ENCODE measurements at regions not wholly inside any gene's neighbourhood (a gene's known extent, or its start where the extent isn't known, plus 50 kb on each side); places are given as distances from the start of the nearest gene placed in this dataset.

DNA sequence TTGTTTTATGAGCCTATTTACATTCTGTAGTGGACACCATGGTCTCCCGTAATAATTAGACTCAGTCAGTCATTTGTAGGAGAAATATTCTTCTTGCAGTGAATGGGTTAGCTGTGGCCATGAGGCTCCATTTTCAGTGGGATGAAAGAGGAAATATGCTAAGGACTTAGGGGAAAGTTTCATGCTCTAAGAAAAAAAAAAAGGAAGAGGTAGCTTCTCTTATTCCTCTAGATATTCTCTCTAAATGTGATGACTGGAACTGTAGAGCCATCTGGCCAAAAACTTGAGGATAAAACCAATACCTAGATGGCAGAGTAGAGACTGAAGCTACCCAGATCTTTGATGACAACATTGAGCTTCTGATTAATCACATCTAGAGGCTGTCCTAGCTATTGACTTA, 75.8 kb upstream of the SESN3 start:
- no peak for DNase-seq (ENCODE audit: low spot score)

DNA sequence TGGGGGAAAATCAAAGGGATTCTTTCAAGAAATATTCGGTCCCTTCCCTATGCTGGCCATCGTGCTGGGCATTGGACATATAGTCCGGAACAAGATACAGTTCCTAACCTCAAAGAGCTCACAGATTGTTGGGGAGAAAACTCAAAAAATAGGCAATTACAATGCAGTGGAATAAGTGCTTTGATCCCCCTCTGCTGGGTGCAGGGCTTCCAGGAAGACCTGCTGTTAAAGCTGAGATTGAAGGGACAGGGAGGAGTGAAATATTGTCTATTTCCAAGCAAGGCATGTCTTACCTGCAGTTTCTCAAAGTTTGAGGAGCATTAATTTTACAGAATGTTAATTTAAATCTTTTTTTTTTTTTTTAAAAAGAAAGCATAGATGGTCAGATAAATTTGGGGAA, 75.1 kb upstream of the SESN3 start:
- DNase-seq (ENCODE audit: low spot score) = no peak

DNA sequence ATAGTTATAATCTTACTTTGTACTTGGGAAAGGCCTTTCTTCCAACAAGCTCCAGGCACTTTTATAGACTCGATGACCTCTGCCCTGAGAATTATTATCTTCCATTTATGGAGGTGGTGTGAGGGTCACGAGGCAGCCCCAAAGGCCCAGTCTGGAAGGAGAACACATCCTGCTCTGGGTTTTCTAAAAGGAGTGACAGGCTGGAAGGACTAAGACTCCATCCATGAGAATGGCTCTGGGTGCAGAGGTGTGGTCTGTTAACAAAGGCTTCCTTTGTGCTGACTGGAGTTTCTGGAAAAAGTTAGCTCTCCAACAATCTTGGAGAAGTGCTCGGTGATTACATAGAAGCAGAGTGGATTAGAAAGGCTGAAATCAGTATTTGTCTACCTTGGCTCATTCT, 74.7 kb upstream of the SESN3 start:
- no peak for DNase-seq (ENCODE audit: low spot score)

DNA sequence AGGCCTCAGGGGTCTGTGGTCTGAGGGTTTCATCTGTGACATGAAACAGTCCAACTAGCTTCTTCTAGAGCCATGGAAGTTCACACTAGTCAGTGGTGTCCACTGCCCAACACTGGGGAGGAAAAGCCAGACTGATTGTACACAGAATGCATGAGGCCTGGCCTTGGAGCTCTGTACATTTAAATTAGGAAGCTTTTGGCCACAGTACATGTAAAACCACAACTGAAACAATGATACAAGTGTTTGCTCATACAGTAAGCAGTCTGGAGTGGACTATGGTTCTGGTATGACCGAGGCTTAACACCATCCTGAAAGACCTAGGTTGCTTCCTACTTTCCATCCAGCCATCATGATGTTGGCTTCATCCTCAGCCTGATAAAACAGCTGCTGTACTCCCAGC, 73.8 kb upstream of the SESN3 start:
- no peak for DNase-seq (ENCODE audit: low spot score)

DNA sequence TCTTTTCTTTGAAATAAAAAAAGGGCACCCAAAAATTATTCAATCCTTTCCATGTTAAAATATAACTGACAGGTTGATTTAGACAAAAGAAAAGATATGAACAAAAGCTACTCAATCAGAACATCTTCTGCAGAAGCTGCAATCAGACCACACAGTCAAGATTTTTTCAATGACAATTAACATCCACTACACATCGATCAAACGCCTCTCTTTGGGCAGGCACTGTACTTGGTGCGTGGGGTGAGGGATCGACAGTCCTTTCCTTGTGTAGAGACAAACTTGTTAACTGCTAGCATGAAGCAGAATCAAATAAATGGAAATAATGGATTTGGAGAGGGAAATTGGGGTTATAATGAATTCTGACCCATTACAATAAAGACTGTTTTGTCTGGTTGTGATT, 71.2 kb upstream of the SESN3 start:
- DNase-seq (ENCODE audit: low spot score) = no peak

DNA sequence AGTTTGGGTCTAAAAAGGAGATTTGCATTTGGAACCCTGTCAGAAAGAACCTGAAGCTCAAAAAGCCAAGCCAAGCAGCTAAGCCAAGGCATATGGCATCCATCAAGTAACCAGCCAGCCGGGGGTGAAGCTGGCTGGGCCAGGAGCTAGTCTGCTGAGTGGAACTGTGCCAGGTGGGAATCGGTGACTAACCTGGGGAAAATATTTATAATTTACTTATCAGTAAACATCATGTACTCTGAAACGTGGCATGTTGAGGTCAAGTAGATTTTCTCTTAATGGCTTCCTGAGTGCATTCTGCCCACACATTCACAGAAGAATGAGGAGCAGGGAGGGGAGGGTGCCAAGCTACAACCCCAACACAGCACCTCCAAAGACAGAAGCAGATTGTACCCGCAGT, 70.5 kb upstream of the SESN3 start:
- no peak for DNase-seq (ENCODE audit: low spot score)

DNA sequence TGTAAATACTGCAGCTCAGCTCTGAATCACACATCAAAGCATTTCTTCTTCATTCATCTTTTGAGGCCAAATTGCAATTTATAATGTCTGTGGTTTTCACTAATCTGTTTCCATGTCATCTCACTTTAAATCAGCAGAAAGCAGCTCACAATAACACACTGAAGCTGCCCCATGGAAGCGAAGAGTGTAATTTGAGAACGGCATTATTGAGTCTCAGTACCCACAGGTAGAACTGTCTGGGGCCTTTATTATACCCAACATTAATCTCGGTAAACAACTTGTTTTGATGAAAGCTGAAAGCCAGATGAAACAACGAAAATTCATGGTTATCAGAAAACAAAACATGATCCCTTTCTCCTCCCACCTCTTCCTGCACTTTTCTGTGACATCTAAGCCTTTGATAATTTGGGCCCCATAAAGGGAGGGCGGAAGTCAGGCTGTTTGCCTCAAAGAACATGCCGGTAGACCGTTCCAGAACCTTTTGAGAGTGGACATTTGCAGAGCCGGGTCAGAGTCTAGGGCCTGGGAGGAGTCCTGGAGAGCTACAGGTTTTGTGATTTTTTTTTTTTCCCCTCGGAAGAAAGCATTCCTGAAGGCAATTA, 68.2 kb upstream of the SESN3 start:
- no peak for DNase-seq (ENCODE audit: low spot score)

DNA sequence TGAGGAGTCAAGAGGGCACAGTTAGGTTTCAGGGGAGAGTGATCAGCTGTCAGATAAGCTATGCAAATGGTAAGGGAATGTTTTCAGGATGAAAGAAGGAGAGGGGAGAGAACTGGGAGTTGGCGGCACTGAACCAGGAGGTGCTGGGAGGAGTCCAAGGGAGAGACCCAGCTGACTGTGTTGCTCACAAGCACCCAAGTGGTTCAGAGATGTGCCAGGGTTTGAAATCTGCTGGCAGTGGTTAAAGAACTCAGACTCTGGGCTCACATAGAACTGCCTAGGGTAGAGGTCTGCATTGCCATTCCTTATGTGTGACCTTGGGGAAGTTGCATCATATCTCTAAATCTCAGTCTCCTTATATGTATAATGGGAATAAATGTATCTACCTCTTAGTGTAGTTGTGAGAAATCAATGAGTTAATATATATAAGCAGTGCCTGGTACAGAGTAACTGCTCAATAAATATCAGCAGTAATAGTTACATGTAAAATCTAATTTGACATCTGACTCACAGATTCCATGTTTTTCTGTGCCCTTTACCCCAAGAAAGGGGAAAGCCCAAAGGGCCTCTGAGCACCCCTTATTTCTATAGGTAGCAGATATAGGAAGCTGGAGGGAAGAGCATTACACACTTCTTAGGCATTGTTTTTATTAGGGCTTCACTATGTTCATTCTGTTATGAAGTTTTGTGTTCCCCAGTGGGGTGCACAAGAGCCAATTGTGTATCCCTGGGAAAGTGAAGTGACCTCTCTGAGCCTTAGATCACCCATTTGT, 66.9 kb upstream of the SESN3 start:
- no peak for DNase-seq (ENCODE audit: low spot score)

DNA sequence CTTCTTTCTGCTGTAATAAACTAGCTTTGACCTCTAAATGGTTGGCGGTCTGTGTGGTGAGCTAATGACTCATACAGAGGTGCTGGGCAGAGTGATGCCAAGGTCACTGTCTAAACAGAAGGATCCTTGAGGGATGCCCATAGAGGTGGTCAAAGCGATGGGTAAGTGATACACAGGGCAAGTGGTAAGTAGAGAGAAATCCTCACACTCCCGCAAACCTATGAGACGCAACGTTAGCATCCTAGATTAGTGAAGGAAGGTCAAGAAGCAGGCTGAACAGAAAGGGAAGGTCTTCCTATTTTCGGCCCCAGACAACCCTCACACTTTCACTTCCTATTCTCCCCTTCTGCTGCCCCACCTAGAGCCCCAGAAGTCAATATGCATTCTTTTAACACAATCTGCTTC, 65.6 kb upstream of the SESN3 start:
- DNase-seq (ENCODE audit: low spot score) = no peak

DNA sequence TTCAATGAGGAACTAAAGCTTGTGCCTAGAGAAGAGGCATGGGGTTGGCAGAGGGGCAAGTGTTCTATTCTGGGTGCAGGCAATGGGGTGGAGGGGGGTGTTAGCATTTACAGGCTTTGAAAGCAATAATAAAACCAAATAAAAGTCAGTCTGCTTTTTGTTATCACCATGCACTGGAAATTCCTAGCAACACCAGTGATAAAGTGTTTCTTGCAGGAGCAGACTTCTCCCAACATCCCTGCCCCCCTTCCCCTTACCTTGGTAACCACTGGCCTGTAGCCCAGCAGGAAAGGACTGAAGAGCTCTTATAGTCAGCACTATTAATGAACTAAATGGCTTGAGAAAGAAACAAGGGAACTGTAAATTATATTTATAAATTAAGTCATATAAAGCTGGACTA, 65.2 kb upstream of the SESN3 start:
- no peak for DNase-seq (ENCODE audit: low spot score)

DNA sequence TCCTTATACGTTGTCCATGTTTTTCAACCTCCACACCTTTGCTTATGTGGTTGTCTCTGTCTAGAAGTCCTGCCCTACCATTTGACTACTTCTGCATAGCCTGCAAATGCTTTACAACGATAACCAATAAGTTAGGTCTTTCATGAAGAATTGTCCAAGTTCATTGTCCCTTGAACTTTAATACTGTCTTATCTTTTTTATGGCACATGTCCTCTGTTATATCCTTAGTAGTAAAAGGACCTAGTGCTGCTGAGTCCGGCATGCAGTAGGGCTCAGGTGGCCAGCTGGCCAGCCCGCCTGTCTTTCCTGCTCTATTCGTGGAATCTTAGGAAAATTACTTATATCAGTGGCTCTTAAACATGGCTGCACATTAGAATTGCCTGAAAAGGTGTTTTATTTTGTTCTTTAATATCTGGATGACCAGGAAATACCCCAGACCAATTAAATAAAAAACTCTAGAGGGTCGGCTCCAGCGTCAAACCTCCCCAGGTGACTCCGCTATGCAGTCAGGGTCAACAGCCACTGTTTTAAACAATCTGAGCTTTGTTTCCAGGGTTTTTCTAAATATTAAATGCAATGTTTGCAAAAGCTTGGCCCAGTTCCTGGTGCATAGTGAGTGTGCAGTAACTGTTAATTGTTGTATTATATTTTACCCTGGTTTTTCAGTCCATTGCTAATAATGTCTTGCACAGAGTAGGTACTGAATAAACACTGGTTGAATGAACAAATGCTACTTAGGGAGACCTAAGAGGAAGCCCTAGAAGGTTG, 64.6 kb upstream of the SESN3 start:
- no peak for DNase-seq (ENCODE audit: low spot score)

DNA sequence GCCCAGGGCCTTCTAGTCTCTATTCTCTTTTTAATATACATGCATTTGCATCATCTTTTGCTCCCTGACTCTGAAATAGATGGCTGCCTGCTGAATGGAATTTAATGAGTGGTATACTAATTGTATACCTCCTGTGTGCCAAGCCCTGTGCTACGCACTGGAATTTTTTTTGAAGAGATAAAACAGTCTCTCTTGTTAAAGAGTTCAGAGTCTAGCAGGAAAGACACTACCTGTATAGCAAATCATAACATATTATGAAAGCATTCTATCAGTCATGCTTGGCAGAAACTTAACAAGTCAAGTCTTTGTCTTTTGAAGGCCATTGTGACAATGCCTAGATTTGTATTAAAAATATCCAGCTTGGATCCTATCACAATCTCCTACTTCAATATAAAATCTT, 63.7 kb upstream of the SESN3 start:
- no peak for DNase-seq (ENCODE audit: low spot score)

DNA sequence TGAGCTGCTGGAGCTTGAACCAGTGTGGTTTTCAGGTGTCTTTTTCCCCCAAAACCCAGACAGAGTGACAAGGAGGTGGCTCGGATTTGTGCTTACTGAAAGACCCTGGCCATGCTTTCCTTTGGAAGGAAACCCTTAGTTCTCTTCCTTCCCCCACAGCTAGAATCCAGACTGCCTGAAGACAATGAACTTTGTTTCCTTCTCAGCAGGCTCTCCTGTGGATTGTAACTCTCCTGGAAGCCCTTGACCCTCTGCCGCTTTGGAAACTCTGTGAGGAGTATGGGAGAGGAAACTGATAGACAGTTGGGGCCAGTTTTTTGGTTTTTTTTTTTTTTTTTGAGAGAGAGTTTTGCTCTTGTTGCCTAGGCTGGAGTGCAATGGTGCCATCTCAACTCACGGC, 62.1 kb upstream of the SESN3 start:
- no peak for DNase-seq (ENCODE audit: low spot score)

DNA sequence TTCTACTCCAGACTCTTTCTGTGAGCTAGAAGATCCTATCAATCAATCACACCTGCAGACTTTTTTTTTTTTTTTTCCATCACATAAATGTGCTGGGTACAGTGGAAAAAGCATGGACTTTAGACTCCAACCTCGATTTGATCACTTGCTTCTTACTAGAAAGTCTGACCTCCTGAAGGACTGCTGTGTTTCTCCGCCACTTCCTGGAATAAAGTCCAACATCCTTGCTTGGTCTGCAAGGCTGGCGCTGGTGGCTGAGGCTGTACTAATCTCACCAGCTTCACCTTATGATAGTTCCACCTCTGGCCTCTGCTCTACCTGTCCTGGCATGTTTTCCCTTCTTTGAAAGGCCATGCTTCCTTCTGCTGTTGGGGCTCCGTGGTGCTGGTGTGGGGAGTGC, 60.9 kb upstream of the SESN3 start:
- DNase-seq (ENCODE audit: low spot score) = no peak

DNA sequence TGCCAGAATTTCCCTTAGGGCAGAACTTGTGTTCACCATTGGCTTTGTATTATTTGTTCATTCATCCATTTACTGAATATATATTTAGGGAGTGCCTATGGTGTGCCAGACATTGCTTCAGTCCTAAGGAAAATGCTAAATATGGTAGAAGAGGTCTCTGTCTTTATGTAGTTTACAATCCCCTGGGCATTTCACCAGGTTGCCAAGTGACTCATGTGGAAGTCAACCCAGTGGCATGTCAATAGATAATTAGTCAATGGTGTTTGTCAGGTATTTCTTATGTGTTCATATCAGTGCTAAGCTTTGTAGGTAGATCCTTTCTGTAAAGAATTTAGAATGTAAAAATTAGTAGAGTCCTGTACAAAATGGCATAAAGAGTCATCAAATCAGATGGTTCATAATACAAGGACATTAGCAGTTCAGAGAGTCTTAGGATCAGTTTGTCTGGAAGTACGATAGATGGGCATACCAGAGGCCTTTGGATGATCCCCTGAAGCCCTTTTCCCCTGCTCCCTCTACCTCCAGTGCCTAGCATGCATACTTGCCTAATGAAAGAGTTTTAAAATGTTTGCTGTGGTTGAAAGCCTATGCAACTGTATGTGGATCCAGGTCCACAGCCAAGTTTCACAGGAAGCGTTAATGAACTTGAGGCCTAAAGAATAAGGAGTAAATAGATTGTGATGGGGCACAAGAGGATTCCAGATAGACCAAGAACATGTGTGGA, 58.5 kb upstream of the SESN3 start:
- DNase-seq (ENCODE audit: low spot score) = no peak

DNA sequence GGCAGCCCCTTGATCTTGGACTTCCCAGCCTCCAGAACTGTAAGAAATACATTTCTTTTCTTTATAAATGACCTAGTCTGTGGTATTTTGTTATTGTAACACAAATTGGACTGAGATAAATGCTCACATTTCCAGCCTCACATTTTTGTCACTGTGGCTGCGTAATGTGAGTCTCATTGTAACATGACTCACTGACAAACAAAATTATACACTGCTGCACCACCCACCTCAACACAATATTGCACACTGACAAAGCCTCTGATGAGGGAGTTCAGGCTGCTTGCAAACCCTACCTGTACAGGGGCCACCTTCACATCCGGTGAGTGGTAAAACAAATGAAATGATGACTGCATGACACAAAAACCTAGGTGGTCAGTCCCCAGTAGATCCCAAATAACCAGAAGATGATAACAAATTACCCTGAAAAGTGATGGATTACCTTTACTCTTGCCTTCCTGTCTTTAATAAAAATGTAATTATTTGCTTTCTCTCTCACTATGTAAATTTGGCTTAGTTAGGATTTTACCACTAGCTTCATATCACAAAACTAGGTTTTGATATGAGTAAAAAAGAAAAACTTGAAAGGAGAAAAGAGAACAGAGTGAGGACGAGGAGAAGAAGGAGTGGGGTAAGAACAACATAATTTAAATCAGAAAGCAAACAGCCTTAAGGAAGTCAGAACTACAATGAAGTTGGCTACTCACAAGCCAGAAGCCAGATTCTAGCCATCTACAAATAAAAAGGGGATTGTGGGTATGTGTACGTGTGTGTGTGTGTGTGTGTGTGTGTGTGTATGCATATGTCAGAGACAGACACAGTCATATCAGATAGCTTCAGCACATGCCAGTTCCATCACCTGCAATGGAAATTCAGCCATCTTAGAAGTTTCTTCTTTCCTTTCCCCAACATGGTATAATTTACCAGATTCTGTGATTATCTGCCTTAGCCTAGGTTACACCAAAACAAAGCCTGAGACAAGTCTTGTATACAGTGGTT, 53.4 kb upstream of the SESN3 start:
- no peak for DNase-seq (ENCODE audit: low spot score)

DNA sequence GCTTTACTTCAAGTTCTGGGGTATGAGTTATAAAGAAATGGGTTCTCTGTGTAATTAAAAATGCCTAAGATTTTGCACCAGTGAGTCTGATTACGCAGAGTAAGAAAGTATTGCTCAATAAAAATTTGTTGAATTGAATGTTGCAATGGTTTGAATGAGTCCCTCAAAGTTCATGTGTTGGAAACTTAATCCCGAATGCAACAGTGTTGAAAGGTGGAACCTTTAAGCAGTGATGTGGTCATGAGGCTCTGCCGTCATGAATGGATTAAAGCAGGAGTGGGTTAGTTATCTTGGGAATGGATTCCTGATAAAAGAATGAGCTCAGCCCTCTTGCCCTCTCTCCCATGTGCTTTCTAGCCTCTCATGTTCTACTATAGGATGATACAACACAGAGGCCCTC, 52.6 kb upstream of the SESN3 start:
- DNase-seq (ENCODE audit: low spot score) = no peak

DNA sequence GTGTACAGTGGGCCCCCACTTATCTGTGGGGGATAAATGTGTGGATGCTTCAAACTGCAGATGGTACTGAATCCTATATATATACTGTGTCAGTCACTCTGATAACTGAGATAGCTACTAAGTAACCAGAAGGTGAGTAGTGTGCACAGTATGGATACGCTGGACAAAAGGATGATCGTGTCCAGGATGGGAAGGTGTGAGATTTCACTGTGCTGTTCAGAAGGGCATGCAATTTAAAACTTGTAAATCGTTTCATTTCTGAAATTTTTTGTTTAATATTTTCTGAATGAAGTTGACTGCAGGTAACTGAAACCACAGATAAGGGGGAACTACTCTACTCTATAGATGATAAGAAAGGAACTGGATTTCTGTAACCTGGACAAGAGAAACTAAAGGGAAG, 52.1 kb upstream of the SESN3 start:
- DNase-seq (ENCODE audit: low spot score) = no peak

DNA sequence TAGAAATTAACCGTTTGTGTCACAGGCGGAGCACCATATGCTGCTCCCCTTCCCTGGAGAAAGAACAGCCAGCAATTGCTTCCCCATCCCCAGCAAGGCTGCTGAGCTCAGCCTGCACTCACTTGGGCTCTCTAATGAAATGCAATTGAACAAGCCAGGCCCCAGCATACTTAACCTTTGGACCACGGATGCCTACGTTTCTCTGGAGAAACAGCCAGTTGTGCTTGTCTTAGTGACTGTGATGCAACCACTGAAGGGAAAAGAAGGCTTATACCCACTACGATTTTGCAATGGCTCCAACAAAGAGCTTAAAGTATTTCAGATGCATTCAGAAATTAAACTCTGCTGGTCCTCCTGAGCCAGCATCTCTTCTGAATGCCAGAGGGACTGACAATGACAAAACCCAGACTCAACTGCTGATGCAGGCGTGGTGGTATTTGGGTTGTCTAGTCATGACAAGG, 51.3 kb upstream of the SESN3 start:
- no peak for DNase-seq (ENCODE audit: low spot score)

Data from activated CD4-positive, alpha-beta T cell treated with anti-CD3 and anti-CD28 coated beads, Interleukin-2, Interleukin-4, amounts not matched to agents 100 ng/mL and 50 ng/mL, durations not matched to agents 16 hours and 8 hours (primary cell).